G401.6 (cell line): ENCODE measurements at regions not wholly inside any gene's neighbourhood (a gene's known extent, or its start where the extent isn't known, plus 50 kb on each side); places are given as distances from the start of the nearest gene placed in this dataset.

ENCODE experiments used
- FAIRE-seq: peaks from 2 replicates; lab custom pipeline; 2012; peaks lifted over from hg19 to GRCh38; lab: Jason Lieb, UNC

GRCh38 chr14:83309211-83309610 lies 1775.6 kb upstream of the SEL1L start:
- FAIRE-seq, result no peak

- no peak for FAIRE-seq
Measured at GRCh38 chr14:83309833-83310232, 1776.2 kb upstream of the SEL1L start.

GRCh38 chr14:83312511-83312910 lies 1778.9 kb upstream of the SEL1L start:
- no peak for FAIRE-seq

GRCh38 chr14:83314764-83315163 lies 1781.1 kb upstream of the SEL1L start:
- FAIRE-seq, result no peak

- FAIRE-seq, result no peak
Measured at GRCh38 chr14:83316356-83316755, 1782.7 kb upstream of the SEL1L start.

DNA sequence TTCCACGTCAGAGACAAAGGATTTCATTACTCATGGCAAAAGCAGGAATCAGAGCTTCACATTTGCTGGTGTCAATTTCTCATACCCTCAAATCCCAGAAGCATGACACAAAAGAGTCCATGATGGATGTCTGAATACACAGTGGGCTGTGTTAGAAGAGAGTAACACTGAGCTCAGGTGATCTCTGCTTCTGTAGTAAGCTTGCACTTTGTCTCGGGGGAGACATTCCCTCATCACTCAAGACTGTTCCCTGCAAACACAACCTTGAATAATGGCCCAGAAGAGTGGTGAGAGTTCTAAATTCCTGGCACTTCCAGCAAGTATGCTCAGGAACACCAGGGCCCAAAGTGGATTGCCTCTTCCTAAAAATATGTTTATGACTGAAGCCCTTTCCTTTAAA lies 1787.2 kb upstream of the SEL1L start:
- no peak for FAIRE-seq

- no peak for FAIRE-seq
Measured at GRCh38 chr14:83331513-83331912, 1797.9 kb upstream of the SEL1L start.

- no peak for FAIRE-seq
Measured at GRCh38 chr14:83342590-83342989, 1808.9 kb upstream of the SEL1L start.

DNA sequence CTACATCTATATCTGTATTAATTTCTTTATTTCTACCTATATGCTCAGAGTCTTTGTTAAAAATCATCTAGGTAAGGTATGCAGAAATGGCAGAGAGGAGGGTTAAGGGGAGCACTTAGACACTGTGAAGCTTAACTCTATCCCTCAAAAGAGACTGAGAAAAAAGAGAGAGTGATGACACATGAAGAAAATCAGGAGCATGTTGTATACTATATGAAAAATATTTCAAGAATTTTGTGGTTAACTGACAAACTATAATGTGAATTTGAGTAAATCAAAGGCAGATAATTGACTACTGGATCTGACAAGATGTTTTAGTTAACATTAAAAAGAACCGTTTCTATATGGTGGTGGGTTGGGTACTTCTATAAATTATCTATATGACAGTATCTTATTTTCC lies 1814.2 kb upstream of the SEL1L start:
- FAIRE-seq, result no peak

GRCh38 chr14:83355609-83356008 lies 1822.0 kb upstream of the SEL1L start:
- no peak for FAIRE-seq

DNA sequence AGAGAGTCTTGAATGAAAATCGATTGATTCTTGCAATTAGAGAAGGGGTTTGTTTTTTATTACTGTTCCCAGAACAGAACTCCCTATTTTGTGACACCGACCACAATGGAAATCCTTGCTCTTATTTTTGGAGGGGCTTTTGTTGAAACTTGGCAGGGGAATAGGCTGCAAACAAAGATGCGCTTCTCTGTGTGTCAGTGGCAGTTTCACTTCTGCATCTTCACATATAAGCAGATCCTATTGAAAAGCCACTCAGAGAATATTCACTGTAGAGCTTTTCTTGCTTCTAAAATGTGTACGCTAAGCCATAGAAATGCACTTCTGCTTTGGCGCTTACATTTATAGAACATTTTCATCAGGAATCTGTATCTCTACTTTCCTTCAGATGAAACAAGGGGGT lies 1822.4 kb upstream of the SEL1L start:
- FAIRE-seq, result no peak

DNA sequence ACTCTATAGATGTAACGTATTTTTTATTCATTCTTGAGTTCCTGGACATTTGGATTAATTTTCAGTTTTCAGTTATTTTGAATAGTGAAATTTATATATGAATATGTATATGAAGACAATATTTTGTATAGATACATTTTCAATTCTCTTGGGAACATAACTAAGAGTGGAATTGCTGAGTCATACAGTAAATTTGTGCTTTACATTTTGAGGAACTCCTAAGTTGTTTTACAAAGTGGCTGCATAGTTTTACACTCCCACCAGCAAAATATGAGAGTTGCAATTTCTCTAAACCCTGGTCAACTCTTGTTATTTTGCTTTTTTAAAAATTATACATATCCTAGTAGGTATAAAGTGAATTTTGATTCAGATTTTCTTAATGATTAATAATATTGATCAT lies 1838.6 kb upstream of the SEL1L start:
- no peak for FAIRE-seq

- FAIRE-seq, result no peak
Measured at GRCh38 chr14:83379436-83379835, 1845.8 kb upstream of the SEL1L start.

GRCh38 chr14:83384253-83384652 lies 1850.6 kb upstream of the SEL1L start:
- FAIRE-seq, result no peak

DNA sequence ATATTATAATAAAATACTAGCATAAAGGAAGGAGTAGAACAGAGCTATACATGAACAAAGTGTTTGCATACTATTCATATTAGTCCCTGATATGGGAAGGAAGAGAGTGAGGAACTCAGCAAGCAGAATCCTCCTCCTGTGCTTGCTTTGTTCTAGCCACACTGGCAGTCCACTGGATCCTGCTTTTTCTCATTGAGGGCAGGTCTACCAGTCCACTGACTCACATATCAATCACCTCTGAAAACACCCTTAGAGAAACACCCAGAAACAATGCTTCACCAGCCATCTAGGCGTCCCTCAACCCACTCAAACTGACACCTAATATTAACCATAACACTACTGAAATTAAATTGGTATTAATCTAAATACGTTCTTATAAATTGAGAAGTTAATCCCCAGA lies 1861.7 kb upstream of the SEL1L start:
- FAIRE-seq, result no peak

DNA sequence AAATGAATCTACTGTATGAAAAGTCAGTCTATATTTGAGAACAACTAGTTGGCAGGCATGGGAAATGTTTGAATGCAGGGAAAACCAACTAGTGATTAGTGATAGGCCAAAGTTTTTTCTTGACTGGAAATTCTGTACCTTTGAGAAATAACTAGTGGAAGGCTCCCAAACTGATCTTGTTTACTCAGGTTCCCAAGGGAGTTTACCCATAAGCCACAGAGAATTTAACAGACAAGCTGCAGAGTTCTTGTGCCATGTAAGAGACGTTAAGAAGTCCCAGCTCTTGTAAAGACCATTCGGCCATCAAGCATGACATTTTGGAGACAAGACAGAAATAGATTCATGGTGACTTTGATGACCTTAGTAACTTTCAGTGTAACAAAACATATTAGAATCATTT lies 1882.8 kb upstream of the SEL1L start:
- no peak for FAIRE-seq

DNA sequence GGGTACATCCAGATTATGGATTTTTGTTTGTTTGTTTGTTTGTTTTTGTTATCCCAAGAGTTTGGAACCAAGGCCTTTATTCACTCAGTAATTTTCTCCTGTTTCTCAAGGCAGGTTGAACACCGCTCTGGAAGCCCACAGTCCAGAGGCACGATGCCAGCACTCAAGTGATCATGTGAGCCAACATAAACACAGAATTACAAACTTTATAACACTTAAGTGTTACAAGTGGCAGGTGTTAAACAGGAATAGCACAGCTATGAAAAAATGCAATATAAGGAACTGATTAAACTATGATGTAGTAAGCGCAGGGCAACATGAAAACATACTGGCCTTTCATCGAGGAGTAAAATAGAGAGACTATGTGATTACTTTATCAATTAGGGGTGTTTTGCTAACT lies 1885.8 kb upstream of the SEL1L start:
- no peak for FAIRE-seq

DNA sequence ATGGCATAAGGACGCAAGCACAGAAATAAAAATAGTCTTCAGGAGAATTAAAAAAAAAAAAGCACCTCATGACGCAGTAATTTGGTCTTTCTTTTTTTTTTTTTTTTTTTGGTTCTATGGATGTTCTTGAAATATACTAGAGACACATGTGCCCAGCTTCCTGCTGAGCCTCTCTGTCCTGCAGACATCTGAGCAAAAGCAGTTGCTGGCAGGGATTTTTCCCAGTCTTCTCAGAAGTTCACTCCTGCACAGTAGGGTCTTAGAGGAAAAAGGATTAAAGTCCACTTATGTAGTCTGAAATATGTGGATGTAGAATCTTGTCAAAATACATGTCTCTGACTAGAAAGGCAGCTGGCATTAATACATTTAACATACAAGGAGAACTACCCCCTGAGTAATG lies 1888.1 kb upstream of the SEL1L start:
- no peak for FAIRE-seq

DNA sequence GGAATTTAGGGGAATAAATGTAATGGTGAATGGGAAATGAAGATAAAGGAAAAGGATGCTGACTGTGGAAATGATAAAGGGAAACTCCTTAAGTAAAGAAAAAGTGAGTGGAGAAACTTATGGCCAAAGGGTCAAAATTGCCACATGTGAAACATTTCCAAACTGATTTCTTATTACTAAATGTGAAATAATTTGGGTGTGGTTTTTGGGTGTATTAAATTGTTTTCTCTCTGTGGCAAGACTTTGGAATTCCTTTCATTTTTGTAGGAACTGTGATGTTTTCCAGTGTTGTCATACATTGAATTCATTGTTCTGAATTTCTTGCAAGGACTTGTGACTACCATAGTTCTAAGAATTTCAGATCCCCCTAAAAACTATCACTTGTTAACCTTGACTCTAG lies 1891.5 kb upstream of the SEL1L start:
- no peak for FAIRE-seq

DNA sequence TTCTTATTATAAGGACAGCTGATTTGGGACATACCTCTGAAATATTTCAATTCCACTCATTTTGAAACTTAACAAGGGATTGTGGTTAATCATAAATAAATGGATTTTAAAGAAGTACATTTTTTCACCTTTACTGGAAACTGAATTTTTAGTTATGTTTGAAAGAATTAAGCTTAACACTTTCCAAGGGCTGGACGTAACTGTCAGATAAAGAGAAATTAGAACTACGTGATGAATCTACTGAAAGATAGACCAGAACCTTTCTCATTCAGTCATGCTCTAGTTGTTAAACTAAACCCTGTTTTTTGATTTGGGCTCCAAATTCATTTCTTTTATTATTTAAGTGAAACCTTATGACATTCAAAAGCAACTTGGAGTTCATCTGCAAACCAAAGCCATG lies 1892.1 kb upstream of the SEL1L start:
- no peak for FAIRE-seq

GRCh38 chr14:83433618-83434017 lies 1900.0 kb upstream of the SEL1L start:
- FAIRE-seq, result no peak

- FAIRE-seq, result no peak
Measured at GRCh38 chr14:83441801-83442200, 1908.1 kb upstream of the SEL1L start.

DNA sequence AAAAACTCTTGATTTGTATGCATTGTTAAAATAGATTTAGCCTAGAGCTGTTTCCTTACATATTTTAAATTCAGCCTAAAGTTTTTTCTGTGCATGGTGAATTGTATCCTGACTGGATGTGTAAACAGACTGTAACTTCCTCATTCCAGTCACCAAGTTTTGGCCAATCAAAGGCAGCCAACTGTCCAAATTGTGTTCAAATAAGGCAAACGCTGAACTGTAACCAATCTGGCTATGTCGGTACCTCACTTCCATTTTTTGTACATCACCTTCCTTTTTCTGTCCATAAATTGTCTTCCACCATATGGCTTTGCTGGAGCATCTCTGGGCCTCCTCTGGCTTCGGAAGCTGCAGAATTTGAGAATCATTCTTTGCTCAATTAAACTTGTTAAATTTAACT lies 1921.9 kb upstream of the SEL1L start:
- FAIRE-seq, result no peak

- FAIRE-seq, result no peak
Measured at GRCh38 chr14:83461521-83461920, 1927.9 kb upstream of the SEL1L start.

GRCh38 chr14:83462759-83463158 lies 1929.1 kb upstream of the SEL1L start:
- FAIRE-seq, result no peak
